ENCODE measurements at regions not wholly inside any gene's neighbourhood (a gene's known extent, or its start where the extent isn't known, plus 50 kb on each side); places are given as distances from the start of the nearest gene placed in this dataset.

- H3K4me3 ChIP-seq, result no peak overlapping the region
- H3K9me3 ChIP-seq, result no peaks in the 10 kb centered on the region
- TF ChIP-seq POLR2AphosphoS5 (IDR thresholded peaks at IDR 0.05) (no peak), POLR2A (IDR thresholded peaks at IDR 0.05) (no peak), EP300 (IDR thresholded peaks at IDR 0.05) (no peak), CTCF (IDR thresholded peaks at IDR 0.05) (no peak)
- H3K4me1 ChIP-seq, result no peaks in the 10 kb centered on the region
- no peaks in the 10 kb centered on the region for H3K36me3 ChIP-seq
- peaks cover 13% of the 10 kb centered on the region for H3K27me3 ChIP-seq
- 81% methylated on average over 10 of the region's 10 CpGs for WGBS
- DNase-seq (ENCODE audit: low spot score in 2 of 2), result no peak
- no peak overlapping the region for H3K27ac ChIP-seq
Observed at GRCh38 chr5:2569176-2569575, 182.3 kb downstream of the IRX2 start.

- no peak for TF ChIP-seq EP300 (IDR thresholded peaks at IDR 0.05)
- no peak for TF ChIP-seq POLR2A (IDR thresholded peaks at IDR 0.05)
- no peak for TF ChIP-seq POLR2AphosphoS5 (IDR thresholded peaks at IDR 0.05)
- no peak for TF ChIP-seq CTCF (IDR thresholded peaks at IDR 0.05)
- Histone ChIP-seq H3K9me3 (no peaks in the 10 kb centered on the region), H3K4me1 (no peaks in the 10 kb centered on the region), H3K36me3 (no peaks in the 10 kb centered on the region), H3K27me3 (peaks cover 13% of the 10 kb centered on the region), H3K27ac (no peak overlapping the region), H3K4me3 (no peak overlapping the region)
- DNase-seq (ENCODE audit: low spot score in 2 of 2), result no peak
- 72% methylated on average over 3 of the region's 3 CpGs for WGBS
Observed at GRCh38 chr5:2566284-2566683, 185.2 kb downstream of the IRX2 start.

GRCh38 chr5:2565147-2565546, 186.3 kb downstream of the IRX2 start:
- Histone ChIP-seq H3K27me3 (peaks cover 12% of the 10 kb centered on the region), H3K4me1 (no peaks in the 10 kb centered on the region), H3K36me3 (no peaks in the 10 kb centered on the region), H3K4me3 (no peak overlapping the region), H3K27ac (no peak overlapping the region), H3K9me3 (no peaks in the 10 kb centered on the region)
- WGBS, result 78% methylated on average over 6 of the region's 6 CpGs
- TF ChIP-seq CTCF (IDR thresholded peaks at IDR 0.05) (no peak), POLR2A (IDR thresholded peaks at IDR 0.05) (no peak), POLR2AphosphoS5 (IDR thresholded peaks at IDR 0.05) (no peak), EP300 (IDR thresholded peaks at IDR 0.05) (no peak)
- DNase-seq (ENCODE audit: low spot score in 2 of 2), result no peak

GRCh38 chr5:2563046-2563445, 188.4 kb downstream of the IRX2 start:
- no peak for DNase-seq (ENCODE audit: low spot score in 2 of 2)
- no peaks in the 10 kb centered on the region for H3K27me3 ChIP-seq
- H3K4me1 ChIP-seq, result no peaks in the 10 kb centered on the region
- WGBS, result 81% methylated on average over 5 of the region's 6 CpGs
- TF ChIP-seq EP300 (IDR thresholded peaks at IDR 0.05) (no peak), POLR2AphosphoS5 (IDR thresholded peaks at IDR 0.05) (no peak), POLR2A (IDR thresholded peaks at IDR 0.05) (no peak), CTCF (IDR thresholded peaks at IDR 0.05) (no peak)
- H3K9me3 ChIP-seq, result no peaks in the 10 kb centered on the region
- H3K27ac ChIP-seq, result no peak overlapping the region
- H3K36me3 ChIP-seq, result no peaks in the 10 kb centered on the region
- H3K4me3 ChIP-seq, result no peak overlapping the region

GRCh38 chr5:2562036-2562435, 189.4 kb downstream of the IRX2 start:
- WGBS, result 74% methylated on average over 13 of the region's 13 CpGs

More at GRCh38 chr5:2562036-2562435, 189.4 kb downstream of the IRX2 start:
- Histone ChIP-seq H3K4me3 (no peak overlapping the region), H3K9me3 (no peaks in the 10 kb centered on the region), H3K27ac (no peak overlapping the region), H3K4me1 (no peaks in the 10 kb centered on the region), H3K27me3 (no peaks in the 10 kb centered on the region), H3K36me3 (no peaks in the 10 kb centered on the region)
- no peak for TF ChIP-seq POLR2AphosphoS5 (IDR thresholded peaks at IDR 0.05)
- no peak for TF ChIP-seq CTCF (IDR thresholded peaks at IDR 0.05)
- TF ChIP-seq POLR2A (IDR thresholded peaks at IDR 0.05), result no peak
- no peak for TF ChIP-seq EP300 (IDR thresholded peaks at IDR 0.05)
- DNase-seq (ENCODE audit: low spot score in 2 of 2), result peak in 1 of 2 donors; percentile 54

Data from suprapubic skin (tissue), 4 donors.